ENCODE measurements at regions not wholly inside any gene's neighbourhood (a gene's known extent, or its start where the extent isn't known, plus 50 kb on each side); places are given as distances from the start of the nearest gene placed in this dataset.

GRCh38 chr17:77296769-77297409 is 156.1 kb downstream of the SEC14L1 start (continued):
- TF ChIP-seq RARA (CRISPR knock-in tag; IDR thresholded peaks at IDR 0.05) (0 out of 2 replicates have a peak, but pooled peaks have one; percentile 9), MED13 (CRISPR knock-in tag; IDR thresholded peaks at IDR 0.05) (no peak), SRSF9 (IDR thresholded peaks at IDR 0.05; ENCODE audit: borderline replicate concordance, insufficient read depth, low read depth, low read length, poor library complexity, severe bottlenecking) (no peak), ZNF235 (CRISPR knock-in tag; IDR thresholded peaks at IDR 0.05; ENCODE audit: borderline replicate concordance) (no peak), TFDP2 (CRISPR knock-in tag; IDR thresholded peaks at IDR 0.05) (no peak), MYPOP (CRISPR knock-in tag; IDR thresholded peaks at IDR 0.05) (no peak), GATA4 (IDR thresholded peaks at IDR 0.05; ENCODE audit: borderline replicate concordance, low read depth) (no peak), NRL (CRISPR knock-in tag; IDR thresholded peaks at IDR 0.05; ENCODE audit: borderline replicate concordance) (no peak), ZNF225 (CRISPR knock-in tag; IDR thresholded peaks at IDR 0.05) (no peak), ZNF746 (CRISPR knock-in tag; IDR thresholded peaks at IDR 0.05) (no peak), NFIC (IDR thresholded peaks at IDR 0.05; ENCODE audit: low read length) (no peak), JUN (CRISPR knock-in tag; IDR thresholded peaks at IDR 0.05) (no peak), ZNF549 (CRISPR knock-in tag; IDR thresholded peaks at IDR 0.05) (no peak), POLR2G (IDR thresholded peaks at IDR 0.05; ENCODE audit: low read depth, low read length) (0 out of 2 replicates have a peak, but pooled peaks have one; percentile 9), ZSCAN29 (CRISPR knock-in tag; conservative IDR thresholded peaks at IDR 0.05) (no peak), ZNF788 (CRISPR knock-in tag; IDR thresholded peaks at IDR 0.05; ENCODE audit: borderline replicate concordance) (no peak), SSRP1 (CRISPR knock-in tag; IDR thresholded peaks at IDR 0.05) (no peak), BATF2 (CRISPR knock-in tag; IDR thresholded peaks at IDR 0.05) (no peak), ZBTB20 (CRISPR knock-in tag; IDR thresholded peaks at IDR 0.05; ENCODE audit: borderline replicate concordance, low read depth) (no peak), ZNF569 (CRISPR knock-in tag; IDR thresholded peaks at IDR 0.05; ENCODE audit: borderline replicate concordance) (no peak), TOPORS (CRISPR knock-in tag; IDR thresholded peaks at IDR 0.05) (no peak), MLLT10 (CRISPR knock-in tag; IDR thresholded peaks at IDR 0.05) (no peak), ZNF432 (CRISPR knock-in tag; IDR thresholded peaks at IDR 0.05; ENCODE audit: borderline replicate concordance) (no peak), ZNF770 (CRISPR knock-in tag; IDR thresholded peaks at IDR 0.05) (0 out of 2 replicates have a peak, but pooled peaks have one; percentile 13), ZNF660 (CRISPR knock-in tag; IDR thresholded peaks at IDR 0.05; ENCODE audit: borderline replicate concordance, low read depth) (no peak), ZFY (CRISPR knock-in tag; IDR thresholded peaks at IDR 0.05) (peak; percentile 32; the same call in 1 of the 2 replicates)

Measured in HepG2 (cell line).